ENCODE measurements at regions not wholly inside any gene's neighbourhood (a gene's known extent, or its start where the extent isn't known, plus 50 kb on each side); places are given as distances from the start of the nearest gene placed in this dataset.

DNA sequence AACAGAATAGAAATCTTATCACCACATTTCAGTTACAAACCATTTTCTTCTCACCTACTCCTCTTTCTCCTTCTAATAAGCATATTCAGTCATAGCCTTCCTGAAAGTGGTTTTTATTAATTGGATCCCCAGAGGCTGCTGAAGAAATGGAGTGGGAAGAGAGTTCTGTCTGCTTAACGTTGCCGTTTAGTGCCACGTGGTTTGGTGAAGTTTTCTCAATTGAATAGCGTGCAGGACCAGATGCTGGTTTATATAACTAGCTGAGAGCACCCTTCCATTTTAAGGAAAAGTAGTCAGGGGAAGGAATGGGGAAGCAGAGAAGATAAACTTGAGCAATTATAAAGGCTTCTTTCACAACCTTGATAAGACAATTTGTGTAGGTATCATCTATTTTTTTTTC lies 318.7 kb downstream of the PTH2R start:
- Histone ChIP-seq H2AK5ac (ENCODE audit: insufficient read length, low read length) (no peak overlapping the region), H3K9me3 (ENCODE audit: control insufficient read depth, low read depth, low read length) (no peaks in the 10 kb centered on the region), H3K23ac (ENCODE audit: insufficient read length, low read depth, low read length) (no peak overlapping the region), H3K9ac (ENCODE audit: extremely low read depth, insufficient read length, low read length) (no peak overlapping the region), H3K27me3 (ENCODE audit: insufficient read depth, low read length) (no peaks in the 10 kb centered on the region), H2BK15ac (ENCODE audit: low read depth, low read length) (no peak overlapping the region), H2BK5ac (ENCODE audit: insufficient read length, low read length) (no peak overlapping the region), H3K23me2 (ENCODE audit: insufficient read length, low read depth, low read length, poor library complexity, severe bottlenecking) (no peaks in the 10 kb centered on the region), H3K79me1 (ENCODE audit: insufficient read depth, low read depth, low read length, poor library complexity, severe bottlenecking) (no peaks in the 10 kb centered on the region), H2BK12ac (ENCODE audit: insufficient read length, low read depth, low read length) (no peak overlapping the region), H3T11ph (ENCODE audit: low read length) (no peak overlapping the region), H4K8ac (replicated peaks; ENCODE audit: insufficient read length, low read depth, low read length) (no peak overlapping the region), H4K91ac (ENCODE audit: insufficient read length, low read depth, low read length) (no peak overlapping the region), H3K56ac (ENCODE audit: insufficient read length, low read depth, low read length) (no peak overlapping the region), H2BK120ac (ENCODE audit: low read depth, low read length, poor library complexity, severe bottlenecking) (no peak overlapping the region), H3K79me2 (ENCODE audit: insufficient read depth, low read length) (no peaks in the 10 kb centered on the region), H4K20me1 (ENCODE audit: control insufficient read depth, insufficient read depth, insufficient read length) (no peaks in the 10 kb centered on the region), H3K27ac (ENCODE audit: insufficient read length, low read depth, low read length) (no peak overlapping the region), H3K4me1 (ENCODE audit: insufficient read depth, low read length) (no peaks in the 10 kb centered on the region), H4K5ac (ENCODE audit: insufficient read length, low read depth, low read length) (no peak overlapping the region), H2AFZ (ENCODE audit: low read length) (no peak overlapping the region), H2BK20ac (ENCODE audit: low read depth, low read length, poor library complexity, severe bottlenecking) (no peak overlapping the region), H3K4ac (ENCODE audit: low read depth, low read length) (no peak overlapping the region), H3K14ac (ENCODE audit: insufficient read depth, low read length) (no peak overlapping the region), H3K4me2 (ENCODE audit: insufficient read depth, insufficient read length, low read length) (no peak overlapping the region), H3K18ac (ENCODE audit: insufficient read length, low read depth, low read length) (no peak overlapping the region)
- DNase-seq: no peak
- Mint-ChIP-seq H3K9me3 (no peaks in the 10 kb centered on the region), H3K36me3 (ENCODE audit: insufficient read depth in 1 of 3, low read depth in 3 of 3) (no peaks in the 10 kb centered on the region), H3K27ac (no peak overlapping the region), H3K4me3 (no peak overlapping the region), H3K27me3 (ENCODE audit: low read depth) (no peaks in the 10 kb centered on the region), H3K4me1 (no peaks in the 10 kb centered on the region)
- TF ChIP-seq, protein P1, sequence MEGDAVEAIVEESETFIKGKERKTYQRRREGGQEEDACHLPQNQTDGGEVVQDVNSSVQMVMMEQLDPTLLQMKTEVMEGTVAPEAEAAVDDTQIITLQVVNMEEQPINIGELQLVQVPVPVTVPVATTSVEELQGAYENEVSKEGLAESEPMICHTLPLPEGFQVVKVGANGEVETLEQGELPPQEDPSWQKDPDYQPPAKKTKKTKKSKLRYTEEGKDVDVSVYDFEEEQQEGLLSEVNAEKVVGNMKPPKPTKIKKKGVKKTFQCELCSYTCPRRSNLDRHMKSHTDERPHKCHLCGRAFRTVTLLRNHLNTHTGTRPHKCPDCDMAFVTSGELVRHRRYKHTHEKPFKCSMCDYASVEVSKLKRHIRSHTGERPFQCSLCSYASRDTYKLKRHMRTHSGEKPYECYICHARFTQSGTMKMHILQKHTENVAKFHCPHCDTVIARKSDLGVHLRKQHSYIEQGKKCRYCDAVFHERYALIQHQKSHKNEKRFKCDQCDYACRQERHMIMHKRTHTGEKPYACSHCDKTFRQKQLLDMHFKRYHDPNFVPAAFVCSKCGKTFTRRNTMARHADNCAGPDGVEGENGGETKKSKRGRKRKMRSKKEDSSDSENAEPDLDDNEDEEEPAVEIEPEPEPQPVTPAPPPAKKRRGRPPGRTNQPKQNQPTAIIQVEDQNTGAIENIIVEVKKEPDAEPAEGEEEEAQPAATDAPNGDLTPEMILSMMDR (conservative IDR thresholded peaks at IDR 0.05): no peak
- no CpG with 5 or more reads among the region's 4 CpGs for WGBS (ENCODE audit: extremely low coverage, insufficient read length, low lambda C conversion rate)

Data from H9 (cell line).